Trophoblast cell (in vitro differentiated cells and primary cell): ENCODE measurements at regions not wholly inside any gene's neighbourhood (a gene's known extent, or its start where the extent isn't known, plus 50 kb on each side); places are given as distances from the start of the nearest gene placed in this dataset.
A peak's percentile ranks its signal among the peaks of the same experiment; 100 is the strongest.

Experiments used
- DNase-seq, 2 donors: peaks; one replicate each; pipeline ENCODE4 v3.0.0-alpha.2; 2016
- H2AFZ ChIP-seq: 2 replicates; pipeline ENCODE4 v1.6.1; 2013; ENCODE audit warnings: low read length, moderate library complexity, mild to moderate bottlenecking; ENCODE audit not compliant: insufficient read depth, poor library complexity
- H2AK5ac ChIP-seq: 2 replicates; pipeline ENCODE4 v1.6.1; 2013; ENCODE audit warnings: mild to moderate bottlenecking, low read length
- H2BK120ac ChIP-seq: 2 replicates; pipeline ENCODE4 v1.6.1; 2013; ENCODE audit warnings: low read length, mild to moderate bottlenecking, moderate library complexity; ENCODE audit not compliant: insufficient read depth, poor library complexity
- H2BK12ac ChIP-seq: 2 replicates; pipeline ENCODE4 v1.6.1; 2013; ENCODE audit warnings: mild to moderate bottlenecking, low read length, moderate library complexity
- H2BK5ac ChIP-seq: 2 replicates; pipeline ENCODE4 v1.6.1; 2013; ENCODE audit warnings: low read length, low read depth, moderate library complexity, mild to moderate bottlenecking; ENCODE audit not compliant: poor library complexity
- H3K14ac ChIP-seq: 2 replicates; pipeline ENCODE4 v1.6.1; 2013; ENCODE audit warnings: mild to moderate bottlenecking, low read length
- H3K18ac ChIP-seq: 2 replicates; pipeline ENCODE4 v1.6.1; 2013; ENCODE audit warnings: mild to moderate bottlenecking, low read length
- H3K23ac ChIP-seq: 2 replicates; pipeline ENCODE4 v1.6.1; 2013; ENCODE audit warnings: low read length
- H3K27ac ChIP-seq: 2 replicates; pipeline ENCODE4 v1.5.1; 2013; ENCODE audit warnings: low read depth, mild to moderate bottlenecking, inconsistent platforms, low read length, moderate library complexity
- H3K27me3 ChIP-seq: 2 replicates; pipeline ENCODE4 v1.6.1; 2013; ENCODE audit warnings: inconsistent platforms, mild to moderate bottlenecking, low read length, moderate library complexity; ENCODE audit not compliant: insufficient read depth
- H3K36me3 ChIP-seq, 2 experiments: 1 replicate in 1 of 2; 2 replicates in 1 of 2; pipeline ENCODE4 v1.6.1; 2013; ENCODE audit warnings: low read length in 2 of 2, mild to moderate bottlenecking in 2 of 2, moderate library complexity in 1 of 2; ENCODE audit not compliant: insufficient read depth in 2 of 2, control insufficient read depth in 1 of 2
- H3K4ac ChIP-seq: 2 replicates; pipeline ENCODE4 v1.6.1; 2013; ENCODE audit warnings: low read depth, mild to moderate bottlenecking, low read length, moderate library complexity
- H3K4me1 ChIP-seq, 2 experiments: 1 replicate in 1 of 2; 2 replicates in 1 of 2; pipeline ENCODE4 v1.6.1; 2013; ENCODE audit warnings: low read length in 2 of 2, mild to moderate bottlenecking in 2 of 2, moderate library complexity in 1 of 2; ENCODE audit not compliant: insufficient read depth in 2 of 2, control insufficient read depth in 1 of 2
- H3K4me2 ChIP-seq: 2 replicates; pipeline ENCODE4 v1.6.1; 2013; ENCODE audit warnings: inconsistent platforms, mild to moderate bottlenecking, low read length, moderate library complexity
- H3K4me3 ChIP-seq: 2 replicates; pipeline ENCODE4 v1.5.1; 2013; ENCODE audit warnings: mild to moderate bottlenecking, low read depth, low read length, inconsistent platforms
- H3K79me1 ChIP-seq: one replicate; pipeline ENCODE4 v1.6.1; 2013; ENCODE audit warnings: low read length
- H3K79me2 ChIP-seq: 2 replicates; pipeline ENCODE4 v1.6.1; 2013; ENCODE audit warnings: low read length, mild to moderate bottlenecking; ENCODE audit not compliant: control insufficient read depth, insufficient read depth, poor library complexity
- H3K9ac ChIP-seq: 2 replicates; pipeline ENCODE4 v1.6.1; 2013; ENCODE audit warnings: mild to moderate bottlenecking, low read length
- H3K9me3 ChIP-seq: 2 replicates; pipeline ENCODE4 v1.6.1; 2013; ENCODE audit warnings: low read depth, mild to moderate bottlenecking, control low read depth, inconsistent platforms, low read length; ENCODE audit not compliant: insufficient read depth
- H4K12ac ChIP-seq: 2 replicates; pipeline ENCODE4 v1.6.1; 2013; ENCODE audit warnings: low read depth, mild to moderate bottlenecking, low read length, moderate library complexity
- H4K8ac ChIP-seq: 2 replicates; pipeline ENCODE4 v1.6.1; 2013; ENCODE audit warnings: low read depth, mild to moderate bottlenecking, low read length, moderate library complexity
- H4K91ac ChIP-seq: one replicate; pipeline ENCODE4 v1.6.1; 2013; ENCODE audit warnings: low read depth, mild to moderate bottlenecking, low read length, moderate library complexity
- WGBS: extraction: QIAGEN DNeasy Blood & Tissue Kit; methylation state at CpG from one replicate; pipeline ENCODE4 v1.1.7; 2013; ENCODE audit warnings: missing lambda C conversion rate; ENCODE audit not compliant: insufficient read length, insufficient coverage; ENCODE audit errors: extremely low coverage; 5-methylcytosine and 5-hydroxymethylcytosine counted together

DNA sequence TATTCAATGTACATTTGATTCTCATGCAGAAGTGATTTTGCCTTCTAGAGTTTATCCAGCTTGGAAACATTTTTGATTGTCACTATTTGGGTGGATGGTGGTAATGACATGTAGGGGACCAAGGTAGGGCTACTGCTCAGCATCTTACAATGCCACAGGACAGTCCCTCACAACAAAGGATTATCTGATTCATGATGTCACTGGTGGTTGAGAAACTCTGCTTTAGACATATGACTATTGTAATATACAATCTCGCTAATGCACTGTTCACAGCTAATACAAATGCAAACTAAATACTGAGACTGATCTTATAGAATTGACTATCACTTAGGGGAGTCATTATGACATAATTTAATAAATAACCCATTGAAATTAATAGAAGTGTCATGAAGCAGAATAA is 60.4 kb upstream of the BTG1 start:
- Histone ChIP-seq H3K4me2 (no peak overlapping the region), H3K4me1 (no peaks in the 10 kb centered on the region), H2BK5ac (no peak overlapping the region), H3K9ac (no peak overlapping the region), H2BK12ac (no peak overlapping the region), H3K23ac (no peak overlapping the region), H2AK5ac (no peak overlapping the region), H3K79me1 (no peaks in the 10 kb centered on the region), H3K27ac (no peak overlapping the region), H3K4ac (no peak overlapping the region), H3K4me3 (no peak overlapping the region), H3K27me3 (no peaks in the 10 kb centered on the region), H3K9me3 (no peaks in the 10 kb centered on the region), H4K12ac (no peak overlapping the region), H4K91ac (no peak overlapping the region), H3K36me3 (no peaks in the 10 kb centered on the region), H2BK120ac (no peak overlapping the region), H3K18ac (no peak overlapping the region), H2AFZ (no peak overlapping the region), H3K79me2 (no peaks in the 10 kb centered on the region), H4K8ac (no peak overlapping the region), H3K14ac (no peak overlapping the region)
- WGBS = no CpG with 5 or more reads among the region's 1 CpG
- DNase-seq = peak in 1 of 2 donors; percentile 42

DNA sequence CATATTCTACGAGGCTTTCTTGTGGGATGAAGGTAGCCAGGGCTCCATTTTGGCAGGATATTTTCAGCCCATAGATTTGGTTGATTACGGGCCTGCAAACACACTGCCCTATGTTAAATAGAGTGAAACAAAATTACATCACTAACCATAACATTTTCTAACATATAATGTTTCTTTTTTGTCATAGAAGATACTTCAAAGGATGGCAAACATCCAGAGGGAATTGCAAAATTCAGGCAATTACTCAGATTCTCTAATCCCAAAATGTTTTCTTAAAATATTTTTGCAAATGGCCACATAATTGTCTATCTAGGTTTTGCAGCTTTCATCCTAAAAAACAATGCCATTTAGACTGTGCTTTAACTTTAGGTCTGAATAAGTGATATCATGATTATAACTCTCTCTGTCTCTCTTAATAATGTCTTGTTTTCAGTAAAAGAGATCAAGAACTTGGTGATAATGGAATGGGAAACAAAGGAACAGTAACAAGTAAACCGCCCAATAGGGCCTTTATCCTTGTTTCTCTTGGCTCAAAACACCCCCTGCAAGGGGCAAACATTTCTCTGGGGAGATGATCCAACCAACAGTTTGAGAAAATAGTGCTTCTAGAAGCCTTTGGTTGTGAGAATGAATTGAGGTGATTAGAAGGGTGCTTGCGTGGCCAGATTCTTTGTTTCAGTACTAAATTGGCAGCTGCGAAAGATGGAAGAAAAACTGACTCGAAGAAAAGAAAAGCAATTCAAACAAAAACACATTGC is 54.4 kb upstream of the BTG1 start:
- Histone ChIP-seq H3K23ac (no peak overlapping the region), H3K36me3 (no peaks in the 10 kb centered on the region), H3K14ac (no peak overlapping the region)

DNA sequence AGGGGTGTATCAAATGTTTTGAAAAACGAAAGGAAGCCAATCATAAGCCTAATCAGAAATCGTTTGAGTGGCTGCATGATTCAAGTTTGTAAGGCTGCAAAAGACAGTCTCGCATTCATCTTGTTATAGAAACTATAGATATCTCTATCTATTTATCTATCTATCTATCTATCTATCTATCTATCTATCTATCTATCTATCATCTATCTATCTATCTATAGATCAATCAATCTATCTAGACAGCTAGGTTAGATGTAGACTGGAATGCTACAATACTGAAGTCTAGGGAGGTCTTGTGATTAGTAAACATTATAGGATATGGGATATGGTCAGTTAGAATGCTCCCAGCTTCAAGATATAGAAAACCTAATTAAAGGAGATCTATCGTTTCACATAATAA is 52.2 kb upstream of the BTG1 start:
- no peaks in the 10 kb centered on the region for H3K79me2 ChIP-seq
- no peak overlapping the region for H4K91ac ChIP-seq
- no peak overlapping the region for H4K12ac ChIP-seq
- H2BK5ac ChIP-seq = no peak overlapping the region
- H4K8ac ChIP-seq = no peak overlapping the region
- no peak overlapping the region for H2BK12ac ChIP-seq
- no peaks in the 10 kb centered on the region for H3K4me1 ChIP-seq
- no peak overlapping the region for H3K4me2 ChIP-seq
- H3K23ac ChIP-seq = no peak overlapping the region
- no peaks in the 10 kb centered on the region for H3K79me1 ChIP-seq
- DNase-seq = no peak
- no peak overlapping the region for H2AK5ac ChIP-seq
- no peak overlapping the region for H3K18ac ChIP-seq
- no peaks in the 10 kb centered on the region for H3K36me3 ChIP-seq
- no peak overlapping the region for H3K4ac ChIP-seq
- H3K27me3 ChIP-seq = no peaks in the 10 kb centered on the region
- no peak overlapping the region for H3K4me3 ChIP-seq
- WGBS = no CpG with 5 or more reads among the region's 4 CpGs
- no peaks in the 10 kb centered on the region for H3K9me3 ChIP-seq
- H2BK120ac ChIP-seq = no peak overlapping the region
- H3K27ac ChIP-seq = no peak overlapping the region
- H3K9ac ChIP-seq = no peak overlapping the region
- H2AFZ ChIP-seq = no peak overlapping the region
- no peak overlapping the region for H3K14ac ChIP-seq

More for the DNA sequence above, 54.4 kb upstream of the BTG1 start:
- DNase-seq = no peak
- Histone ChIP-seq H2BK5ac (no peak overlapping the region), H2BK12ac (no peak overlapping the region), H4K8ac (no peak overlapping the region), H3K4ac (no peak overlapping the region), H2BK120ac (no peak overlapping the region), H3K79me2 (no peaks in the 10 kb centered on the region), H4K12ac (no peak overlapping the region), H4K91ac (no peak overlapping the region), H3K4me3 (no peak overlapping the region), H2AK5ac (no peak overlapping the region), H3K27ac (no peak overlapping the region), H3K79me1 (no peaks in the 10 kb centered on the region), H3K4me1 (no peaks in the 10 kb centered on the region), H3K27me3 (no peaks in the 10 kb centered on the region), H3K18ac (no peak overlapping the region), H3K9ac (no peak overlapping the region), H3K4me2 (no peak overlapping the region), H3K9me3 (no peaks in the 10 kb centered on the region), H2AFZ (no peak overlapping the region)
- WGBS = no CpG with 5 or more reads among the region's 6 CpGs

DNA sequence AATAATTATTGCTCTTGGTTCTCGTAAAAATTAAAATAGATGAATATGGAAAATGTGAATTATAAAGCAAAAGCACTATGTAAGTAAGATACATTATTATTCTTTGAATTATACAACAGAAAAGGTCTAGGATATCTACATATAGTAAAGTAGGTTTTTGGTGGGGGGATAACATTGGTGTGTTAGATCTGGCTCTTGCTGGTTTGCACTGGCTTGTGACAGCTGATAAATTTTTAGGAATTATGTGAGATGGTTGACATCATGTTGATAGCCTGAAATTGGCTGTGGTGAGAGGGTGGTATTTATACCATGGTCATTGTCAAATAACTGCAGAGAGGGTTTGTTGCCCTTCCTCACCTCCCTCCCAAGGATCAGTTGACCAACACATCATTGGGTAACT is 50.7 kb upstream of the BTG1 start:
- WGBS = no CpG with 5 or more reads among the region's 1 CpG
- Histone ChIP-seq H3K14ac (no peak overlapping the region), H2BK5ac (no peak overlapping the region)

More for the DNA sequence above, 50.7 kb upstream of the BTG1 start:
- no peak overlapping the region for H3K18ac ChIP-seq
- no peaks in the 10 kb centered on the region for H3K4me1 ChIP-seq
- no peak overlapping the region for H2AFZ ChIP-seq
- no peak overlapping the region for H4K91ac ChIP-seq
- H3K27me3 ChIP-seq = no peaks in the 10 kb centered on the region
- H4K8ac ChIP-seq = no peak overlapping the region
- H3K36me3 ChIP-seq = no peaks in the 10 kb centered on the region
- H2AK5ac ChIP-seq = no peak overlapping the region
- no peak overlapping the region for H3K9ac ChIP-seq
- no peak overlapping the region for H3K23ac ChIP-seq
- no peak for DNase-seq
- no peak overlapping the region for H3K4ac ChIP-seq
- H2BK12ac ChIP-seq = no peak overlapping the region
- H3K27ac ChIP-seq = no peak overlapping the region
- no peak overlapping the region for H3K4me2 ChIP-seq
- H3K4me3 ChIP-seq = no peak overlapping the region
- H3K79me2 ChIP-seq = no peaks in the 10 kb centered on the region
- H3K9me3 ChIP-seq = no peaks in the 10 kb centered on the region
- no peaks in the 10 kb centered on the region for H3K79me1 ChIP-seq
- no peak overlapping the region for H4K12ac ChIP-seq
- H2BK120ac ChIP-seq = no peak overlapping the region
